ENCODE measurements at regions not wholly inside any gene's neighbourhood (a gene's known extent, or its start where the extent isn't known, plus 50 kb on each side); places are given as distances from the start of the nearest gene placed in this dataset.
A peak's percentile ranks its signal among the peaks of the same experiment; 100 is the strongest.
"Not testable (repeated sequence)": the region's sequence is repeated elsewhere in the genome, so short reads cannot be mapped to it uniquely, and the experiment has no call there.

GRCh38 chr10:123274306-123275135, 120.3 kb downstream of the BUB3 start:
- Histone ChIP-seq H3K4me3 (peak overlapping the region in 1 of 4 donors; percentile 23), H3K4me1 (peaks cover 0 to 8% (median 0%) of the 10 kb centered on the region in 3 donors), H3K9me3 (peaks cover 0 to 6% (median 0%) of the 10 kb centered on the region in 3 donors), H3K36me3 (no peaks in the 10 kb centered on the region), H3K27me3 (peaks cover 0 to 37% (median 0%) of the 10 kb centered on the region in 4 donors), H3K27ac (no peak overlapping the region)
- DNase-seq: no peak
- WGBS, 2 donors: 24 to 40% methylated on average over 23 to 27 of the region's 32 CpGs
- TF ChIP-seq CTCF (IDR thresholded peaks at IDR 0.05) (no peak), POLR2A (IDR thresholded peaks at IDR 0.05) (no peak)
- intact Hi-C loops (cut with DNase I): no loop called here

GRCh38 chr10:123275136-123275564, 120.9 kb downstream of the BUB3 start:
- Histone ChIP-seq H3K27me3 (peaks cover 0 to 37% (median 0%) of the 10 kb centered on the region in 4 donors), H3K27ac (no peak overlapping the region), H3K4me3 (peak overlapping the region in 1 of 4 donors; percentile 23), H3K36me3 (no peaks in the 10 kb centered on the region), H3K9me3 (peaks cover 0 to 6% (median 0%) of the 10 kb centered on the region in 3 donors), H3K4me1 (peaks cover 0 to 8% (median 0%) of the 10 kb centered on the region in 3 donors)
- no peak for DNase-seq
- no peak for TF ChIP-seq CTCF (IDR thresholded peaks at IDR 0.05)
- intact Hi-C loops (cut with DNase I): no loop called here
- 6 to 9% methylated on average over 14 of the region's 14 CpGs for WGBS, 2 donors

- intact Hi-C loops (cut with DNase I): no loop called here
- WGBS, 2 donors: 81 to 94% methylated on average over 2 of the region's 2 CpGs
These were observed 124.2 kb downstream of the BUB3 start for GRCh38 chr10:123278445-123278844.

GRCh38 chr10:123283371-123283770, 129.2 kb downstream of the BUB3 start:
- intact Hi-C loops (cut with DNase I): not testable (repeated sequence)

More at GRCh38 chr10:123278445-123278844, 124.2 kb downstream of the BUB3 start:
- no peak for DNase-seq
- TF ChIP-seq POLR2A (IDR thresholded peaks at IDR 0.05) (no peak), CTCF (IDR thresholded peaks at IDR 0.05) (no peak)
- H3K4me3 ChIP-seq: no peak overlapping the region
- peaks cover 0 to 8% (median 0%) of the 10 kb centered on the region in 3 donors for H3K4me1 ChIP-seq
- H3K27ac ChIP-seq: no peak overlapping the region
- no peaks in the 10 kb centered on the region for H3K36me3 ChIP-seq
- H3K27me3 ChIP-seq: peaks cover 0 to 34% (median 0%) of the 10 kb centered on the region in 4 donors
- peaks cover 0 to 6% (median 0%) of the 10 kb centered on the region in 3 donors for H3K9me3 ChIP-seq

GRCh38 chr10:123284022-123284421, 129.8 kb downstream of the BUB3 start:
- Histone ChIP-seq H3K27ac (no peak overlapping the region), H3K4me3 (no peak overlapping the region), H3K27me3 (no peaks in the 10 kb centered on the region), H3K36me3 (no peaks in the 10 kb centered on the region), H3K9me3 (no peaks in the 10 kb centered on the region), H3K4me1 (no peaks in the 10 kb centered on the region)
- DNase-seq: no peak
- intact Hi-C loops (cut with DNase I): no loop called here
- no peak for TF ChIP-seq POLR2A (IDR thresholded peaks at IDR 0.05)
- TF ChIP-seq CTCF (IDR thresholded peaks at IDR 0.05): no peak

More at GRCh38 chr10:123283371-123283770, 129.2 kb downstream of the BUB3 start:
- H3K36me3 ChIP-seq, DNase-seq, H3K4me1 ChIP-seq, H3K4me3 ChIP-seq, H3K27ac ChIP-seq, H3K9me3 ChIP-seq, H3K27me3 ChIP-seq: not testable (repeated sequence)
- WGBS, 2 donors: 97% methylated on average over 6 of the region's 35 CpGs; no CpG with 5 or more reads in 1 of the 2 donors

Data from esophagus squamous epithelium (tissue), 5 donors.